GM23248 (cell line): ENCODE measurements at regions not wholly inside any gene's neighbourhood (a gene's known extent, or its start where the extent isn't known, plus 50 kb on each side); places are given as distances from the start of the nearest gene placed in this dataset.
"Not testable (repeated sequence)": the region's sequence is repeated elsewhere in the genome, so short reads cannot be mapped to it uniquely, and the experiment has no call there.

Experiments used
- DNase-seq: peaks from one replicate; pipeline ENCODE4 v3.0.0-alpha.2; 2015
- H2AFZ ChIP-seq: fragments of 200-600 bp; sonication (generic); 2 replicates; pipeline ENCODE4 v1.6.1; 2016; ENCODE audit warnings: antibody characterized with exemption
- H3F3A ChIP-seq: fragments of 200-600 bp; sonication (generic); 2 replicates; pipeline ENCODE4 v1.6.1; 2016; ENCODE audit warnings: mild to moderate bottlenecking, antibody characterized with exemption, mixed run types; ENCODE audit not compliant: insufficient read depth
- H3K27ac ChIP-seq: fragments of 200-600 bp; sonication (generic); 2 replicates; pipeline ENCODE4 v1.5.1; 2016; ENCODE audit warnings: mild to moderate bottlenecking
- H3K27me3 ChIP-seq: fragments of 200-600 bp; sonication (generic); replicated peaks from 2 replicates; pipeline ENCODE4 v1.6.1; 2016; ENCODE audit warnings: mild to moderate bottlenecking; ENCODE audit not compliant: insufficient read depth
- H3K36me3 ChIP-seq: fragments of 200-600 bp; sonication (generic); 2 replicates; pipeline ENCODE4 v1.6.1; 2016; ENCODE audit warnings: low read depth, mild to moderate bottlenecking
- H3K4me1 ChIP-seq: fragments of 200-600 bp; sonication (generic); 2 replicates; pipeline ENCODE4 v1.6.1; 2016; ENCODE audit warnings: mild to moderate bottlenecking; ENCODE audit not compliant: insufficient read depth
- H3K4me2 ChIP-seq: fragments of 200-600 bp; sonication (generic); one replicate; pipeline ENCODE4 v1.6.1; 2016; ENCODE audit warnings: mild to moderate bottlenecking; ENCODE audit not compliant: unreplicated experiment
- H3K4me3 ChIP-seq: fragments of 200-600 bp; sonication (generic); 2 replicates; pipeline ENCODE4 v1.5.1; 2016; ENCODE audit warnings: mild to moderate bottlenecking
- H3K79me2 ChIP-seq: fragments of 200-600 bp; sonication (generic); 2 replicates; pipeline ENCODE4 v1.6.1; 2016; ENCODE audit warnings: mild to moderate bottlenecking; ENCODE audit not compliant: insufficient read depth
- H3K9ac ChIP-seq: fragments of 200-600 bp; sonication (generic); 2 replicates; pipeline ENCODE4 v1.6.1; 2016; ENCODE audit warnings: mild to moderate bottlenecking
- H3K9me2 ChIP-seq: fragments of 200-600 bp; sonication (generic); 2 replicates; pipeline ENCODE4 v1.6.1; 2016; ENCODE audit warnings: mixed run types, mild to moderate bottlenecking, moderate library complexity; ENCODE audit not compliant: insufficient read depth
- H3K9me3 ChIP-seq: fragments of 200-600 bp; sonication (generic); one replicate; pipeline ENCODE4 v1.6.1; 2017; ENCODE audit warnings: low read depth
- H4K20me1 ChIP-seq: fragments of 200-600 bp; sonication (generic); 2 replicates; pipeline ENCODE4 v1.6.0; 2016; ENCODE audit not compliant: insufficient read depth
- EZH2 ChIP-seq: fragments of 200-600 bp; sonication (generic); IDR thresholded peaks from 2 replicates; pipeline ENCODE4 v1.6.1; 2018; ENCODE audit warnings: antibody characterized with exemption, mild to moderate bottlenecking; ENCODE audit not compliant: insufficient read depth, poor library complexity, severe bottlenecking
- EZH2phosphoT487 ChIP-seq: fragments of 200-600 bp; sonication (generic); IDR thresholded peaks from 2 replicates; pipeline ENCODE4 v1.6.1; 2018; ENCODE audit warnings: antibody characterized with exemption, moderate library complexity, mild to moderate bottlenecking, low read depth; ENCODE audit not compliant: insufficient read depth
- WGBS, 2 experiments: methylation state at CpG; one replicate each; pipeline ENCODE4 v1.1.6; 2015 to 2017; ENCODE audit warnings: low lambda C conversion rate in 2 of 2, low coverage in 1 of 2; ENCODE audit errors: missing lambda C conversion rate in 2 of 2; 5-methylcytosine and 5-hydroxymethylcytosine counted together
- in situ Hi-C: fragments of 300-500 bp; cut with MboI; formaldehyde crosslinking; loops from 2 replicates; pipeline ENCODE4 v1.15.0; 2020

DNA sequence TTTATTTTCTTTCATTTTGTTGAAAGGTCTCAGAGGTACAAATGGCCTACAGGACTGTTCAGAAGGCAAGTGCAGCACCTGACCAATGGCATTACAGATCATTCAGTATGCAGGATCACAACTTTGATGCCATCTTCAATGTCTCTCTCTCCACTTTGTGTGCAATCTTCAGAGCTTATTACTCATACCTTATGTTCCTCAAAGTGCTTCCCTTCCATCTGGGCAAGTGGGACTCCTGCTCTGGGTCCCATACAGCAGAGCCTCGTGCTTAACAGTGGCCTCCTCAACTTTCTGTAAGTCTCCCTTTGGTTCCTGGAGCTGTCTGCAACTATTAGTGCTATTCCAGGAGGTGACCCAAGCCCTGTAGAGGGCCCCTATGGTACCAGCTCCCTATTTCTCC, 358.4 kb upstream of the RPS23 start:
- no peak overlapping the region for H3K27ac ChIP-seq
- no peaks in the 10 kb centered on the region for H3K9me3 ChIP-seq
- H3K27me3 ChIP-seq, result no peaks in the 10 kb centered on the region
- no peak overlapping the region for H2AFZ ChIP-seq
- no peak overlapping the region for H3K4me3 ChIP-seq
- 53 to 61% methylated on average over 1 of the region's 1 CpG for WGBS, 2 experiments
- H4K20me1 ChIP-seq, result no peaks in the 10 kb centered on the region
- in situ Hi-C loops, result loop anchor here (25.0 kb wide), 2 partner anchors 274 to 826 kb away; partner anchors contain the start of gene VCAN
- H3K9ac ChIP-seq, result no peak overlapping the region
- no peak for DNase-seq
- no peaks in the 10 kb centered on the region for H3K79me2 ChIP-seq
- TF ChIP-seq EZH2 (no peak), EZH2phosphoT487 (no peak)
- H3K4me2 ChIP-seq, result no peak overlapping the region
- peaks cover 12% of the 10 kb centered on the region for H3K4me1 ChIP-seq
- no peaks in the 10 kb centered on the region for H3K36me3 ChIP-seq
- peaks cover 9% of the 10 kb centered on the region; the same call in 1 of the 2 replicates for H3F3A ChIP-seq
- no peaks in the 10 kb centered on the region for H3K9me2 ChIP-seq

- Histone ChIP-seq H3K4me1 (peaks cover 12% of the 10 kb centered on the region), H4K20me1 (no peaks in the 10 kb centered on the region), H3K9me3 (no peaks in the 10 kb centered on the region), H3K79me2 (no peaks in the 10 kb centered on the region), H3K4me2 (no peak overlapping the region), H3F3A (peaks cover 9% of the 10 kb centered on the region; the same call in 1 of the 2 replicates), H3K27ac (no peak overlapping the region), H3K9me2 (no peaks in the 10 kb centered on the region), H3K27me3 (no peaks in the 10 kb centered on the region), H3K9ac (no peak overlapping the region), H2AFZ (no peak overlapping the region), H3K4me3 (no peak overlapping the region), H3K36me3 (no peaks in the 10 kb centered on the region)
- peak; percentile 68 for DNase-seq
- TF ChIP-seq EZH2, result no peak
- 62 to 69% methylated on average over 4 of the region's 4 CpGs for WGBS, 2 experiments
- in situ Hi-C loops, result loop anchor here (25.0 kb wide), 2 partner anchors 273 to 827 kb away; partner anchors contain the start of gene VCAN
Observed at GRCh38 chr5:82635561-82636288, 357.6 kb upstream of the RPS23 start.

GRCh38 chr5:82628364-82628910, 350.3 kb upstream of the RPS23 start:
- H3F3A ChIP-seq, result no peaks in the 10 kb centered on the region
- H3K27ac ChIP-seq, result no peak overlapping the region
- no peaks in the 10 kb centered on the region for H3K9me3 ChIP-seq
- in situ Hi-C loops, result loop anchor here (25.0 kb wide), 2 partner anchors 266 to 834 kb away; partner anchors contain the start of gene VCAN
- TF ChIP-seq EZH2phosphoT487 (no peak), EZH2 (no peak)
- no peaks in the 10 kb centered on the region for H3K36me3 ChIP-seq
- H3K9ac ChIP-seq, result no peak overlapping the region
- H3K79me2 ChIP-seq, result no peaks in the 10 kb centered on the region
- H3K4me2 ChIP-seq, result no peak overlapping the region
- no peaks in the 10 kb centered on the region for H3K27me3 ChIP-seq
- 16 to 17% methylated on average over 1 of the region's 1 CpG for WGBS, 2 experiments
- H3K9me2 ChIP-seq, result no peaks in the 10 kb centered on the region
- H3K4me3 ChIP-seq, result no peak overlapping the region
- H3K4me1 ChIP-seq, result no peaks in the 10 kb centered on the region
- no peaks in the 10 kb centered on the region for H4K20me1 ChIP-seq
- DNase-seq, result no peak
- no peak overlapping the region for H2AFZ ChIP-seq

DNA sequence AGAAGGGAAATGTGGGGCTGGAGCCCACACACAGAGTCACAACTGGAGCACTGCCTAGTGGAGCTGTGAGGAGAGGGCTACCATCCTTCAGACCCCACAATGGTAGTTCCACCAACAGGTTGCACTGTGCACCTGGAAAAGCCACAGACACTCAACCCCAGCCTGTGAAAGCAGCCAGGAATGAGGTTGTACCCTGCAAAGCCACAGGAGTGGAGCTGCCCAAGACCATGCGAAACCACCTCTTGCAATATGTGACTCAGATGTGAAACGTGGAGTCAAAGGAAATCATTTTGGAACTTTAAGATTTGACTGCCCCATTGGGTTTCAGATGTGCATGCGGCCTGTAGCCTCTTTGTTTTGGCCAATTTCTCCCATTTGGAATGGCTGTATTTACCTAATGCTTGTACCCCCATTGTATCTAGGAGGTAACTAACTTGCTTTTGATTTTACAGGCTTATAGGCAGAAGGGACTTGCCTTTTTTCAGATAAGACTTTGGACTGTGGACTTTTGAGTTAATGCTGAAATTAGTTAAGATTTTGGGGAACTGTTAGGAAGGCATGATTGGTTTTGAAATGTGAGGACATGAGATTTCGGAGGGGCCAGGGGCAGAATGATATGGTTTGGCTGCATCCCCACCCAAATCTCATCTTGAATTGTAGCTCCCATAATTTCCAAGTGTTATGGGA, 348.9 kb upstream of the RPS23 start:
- not testable (repeated sequence) for DNase-seq, H3F3A ChIP-seq, H3K4me1 ChIP-seq, H3K9me3 ChIP-seq, H3K9ac ChIP-seq, H3K4me2 ChIP-seq, H2AFZ ChIP-seq, H3K79me2 ChIP-seq, H3K36me3 ChIP-seq, H3K27me3 ChIP-seq, H3K4me3 ChIP-seq, H4K20me1 ChIP-seq, H3K9me2 ChIP-seq, H3K27ac ChIP-seq
- 46 to 60% methylated on average over 4 of the region's 4 CpGs for WGBS, 2 experiments
- in situ Hi-C loops, result loop anchor here (25.0 kb wide), 2 partner anchors 265 to 835 kb away; partner anchors contain the start of gene VCAN

DNA sequence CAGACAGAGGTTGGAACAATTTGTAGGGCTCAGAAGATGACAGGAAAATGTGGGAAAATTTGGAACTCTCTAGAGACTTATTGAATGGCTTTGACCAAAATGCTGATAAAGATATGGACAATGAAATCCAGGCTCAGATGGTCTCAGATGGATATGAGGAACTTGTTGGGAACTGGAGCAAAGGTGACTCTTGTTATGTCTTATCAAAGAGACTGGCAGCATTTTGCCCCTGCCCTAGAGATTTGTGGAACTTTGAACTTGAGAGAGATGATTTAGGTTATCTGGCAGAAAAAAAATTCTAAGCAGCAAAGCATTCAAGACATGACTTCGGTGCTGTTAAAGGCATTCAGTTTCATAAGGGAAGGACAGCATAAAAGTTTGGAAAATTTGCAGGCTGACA, 347.9 kb upstream of the RPS23 start:
- not testable (repeated sequence) for H3K9me2 ChIP-seq, H3K9me3 ChIP-seq, DNase-seq, H3K36me3 ChIP-seq, H3F3A ChIP-seq, H4K20me1 ChIP-seq, H3K27ac ChIP-seq, H3K9ac ChIP-seq, H2AFZ ChIP-seq, H3K27me3 ChIP-seq, H3K4me1 ChIP-seq, H3K79me2 ChIP-seq, H3K4me3 ChIP-seq, H3K4me2 ChIP-seq
- in situ Hi-C loops, result loop anchor here (25.0 kb wide), 2 partner anchors 264 to 836 kb away; partner anchors contain the start of gene VCAN
- 43 to 50% methylated on average over 1 of the region's 1 CpG for WGBS, 2 experiments
